ENCODE measurements at regions not wholly inside any gene's neighbourhood (a gene's known extent, or its start where the extent isn't known, plus 50 kb on each side); places are given as distances from the start of the nearest gene placed in this dataset.

DNA sequence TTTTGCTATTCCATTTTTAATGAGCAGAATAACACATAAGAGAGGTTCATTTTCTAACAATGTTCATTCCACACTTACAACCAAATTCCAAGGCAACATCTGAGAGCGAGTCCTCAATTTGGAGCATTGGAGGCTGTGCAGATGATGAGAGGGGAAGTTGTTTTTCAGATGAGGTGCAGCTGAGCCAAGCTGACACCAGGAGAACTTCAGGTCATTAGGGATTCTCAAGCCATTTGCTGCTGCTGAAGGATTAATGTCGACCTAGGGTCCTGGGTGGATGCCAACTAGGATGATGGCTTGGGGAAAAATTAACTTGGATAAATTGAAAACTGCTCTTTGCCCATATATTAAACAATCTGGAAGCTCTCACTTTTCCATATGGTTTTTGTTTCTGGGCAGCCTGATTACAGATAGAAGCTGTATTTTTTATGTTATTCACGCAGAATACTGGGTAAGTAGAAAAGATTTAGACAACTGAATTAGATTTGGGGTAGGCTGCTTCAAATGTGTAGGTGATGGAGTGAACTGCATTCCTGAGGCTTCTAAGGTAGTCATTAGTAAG is 206.4 kb upstream of the SLC39A10 start:
- no peak for DNase-seq (ENCODE audit: low spot score)
- Histone ChIP-seq H3K27me3 (replicated peaks; ENCODE audit: insufficient read depth) (no peaks in the 10 kb centered on the region), H3K36me3 (no peaks in the 10 kb centered on the region), H3K27ac (no peak overlapping the region), H3K9me3 (no peaks in the 10 kb centered on the region), H3K4me3 (no peak overlapping the region), H3K4me1 (ENCODE audit: control insufficient read depth in 1 of 2, low read depth in 2 of 2) (no peaks in the 10 kb centered on the region)
- no peak for ATAC-seq (ENCODE audit: insufficient number of reproducible peaks, low FRiP score, low read depth)
- TF ChIP-seq, protein P1, sequence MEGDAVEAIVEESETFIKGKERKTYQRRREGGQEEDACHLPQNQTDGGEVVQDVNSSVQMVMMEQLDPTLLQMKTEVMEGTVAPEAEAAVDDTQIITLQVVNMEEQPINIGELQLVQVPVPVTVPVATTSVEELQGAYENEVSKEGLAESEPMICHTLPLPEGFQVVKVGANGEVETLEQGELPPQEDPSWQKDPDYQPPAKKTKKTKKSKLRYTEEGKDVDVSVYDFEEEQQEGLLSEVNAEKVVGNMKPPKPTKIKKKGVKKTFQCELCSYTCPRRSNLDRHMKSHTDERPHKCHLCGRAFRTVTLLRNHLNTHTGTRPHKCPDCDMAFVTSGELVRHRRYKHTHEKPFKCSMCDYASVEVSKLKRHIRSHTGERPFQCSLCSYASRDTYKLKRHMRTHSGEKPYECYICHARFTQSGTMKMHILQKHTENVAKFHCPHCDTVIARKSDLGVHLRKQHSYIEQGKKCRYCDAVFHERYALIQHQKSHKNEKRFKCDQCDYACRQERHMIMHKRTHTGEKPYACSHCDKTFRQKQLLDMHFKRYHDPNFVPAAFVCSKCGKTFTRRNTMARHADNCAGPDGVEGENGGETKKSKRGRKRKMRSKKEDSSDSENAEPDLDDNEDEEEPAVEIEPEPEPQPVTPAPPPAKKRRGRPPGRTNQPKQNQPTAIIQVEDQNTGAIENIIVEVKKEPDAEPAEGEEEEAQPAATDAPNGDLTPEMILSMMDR (IDR thresholded peaks at IDR 0.05): no peak

DNA sequence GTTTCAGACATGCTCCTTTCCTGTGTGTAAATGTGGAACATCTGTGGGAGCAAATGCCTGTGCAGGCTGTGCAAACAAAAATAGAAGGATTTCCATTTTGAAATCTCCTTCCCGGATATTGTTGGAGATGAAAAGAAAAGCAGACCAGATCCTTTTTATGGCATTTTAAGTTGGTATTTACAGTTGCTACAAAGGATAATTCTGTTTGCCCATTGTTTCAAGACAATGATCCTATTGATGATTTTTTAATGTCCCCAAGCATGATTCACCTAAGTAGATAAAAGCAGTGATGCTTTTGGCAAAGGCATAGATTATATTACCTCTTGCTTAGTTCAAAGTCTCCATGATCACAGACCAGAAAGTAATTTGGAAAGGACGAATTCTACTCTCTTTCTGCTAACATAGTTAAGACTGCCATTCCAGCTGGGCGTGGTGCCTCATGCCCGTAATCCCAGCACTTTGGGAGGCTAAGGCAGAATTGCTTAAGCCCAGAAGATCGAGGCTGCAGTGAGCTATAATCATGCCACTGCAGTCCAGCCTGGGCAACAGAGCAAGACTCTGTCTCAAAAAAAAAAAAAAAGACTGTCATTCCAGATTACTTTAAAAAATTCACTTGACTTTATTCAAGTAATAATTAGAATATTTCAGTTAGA is 209.6 kb upstream of the SLC39A10 start:
- Histone ChIP-seq H3K27ac (no peak overlapping the region), H3K9me3 (peaks cover 4% of the 10 kb centered on the region), H3K4me1 (ENCODE audit: control insufficient read depth in 1 of 2, low read depth in 2 of 2) (no peaks in the 10 kb centered on the region), H3K4me3 (no peak overlapping the region), H3K27me3 (replicated peaks; ENCODE audit: insufficient read depth) (no peaks in the 10 kb centered on the region), H3K36me3 (no peaks in the 10 kb centered on the region)
- ATAC-seq (ENCODE audit: insufficient number of reproducible peaks, low FRiP score, low read depth) (no peak), DNase-seq (ENCODE audit: low spot score) (no peak)
- TF ChIP-seq, protein P1 (IDR thresholded peaks at IDR 0.05): no peak

DNA sequence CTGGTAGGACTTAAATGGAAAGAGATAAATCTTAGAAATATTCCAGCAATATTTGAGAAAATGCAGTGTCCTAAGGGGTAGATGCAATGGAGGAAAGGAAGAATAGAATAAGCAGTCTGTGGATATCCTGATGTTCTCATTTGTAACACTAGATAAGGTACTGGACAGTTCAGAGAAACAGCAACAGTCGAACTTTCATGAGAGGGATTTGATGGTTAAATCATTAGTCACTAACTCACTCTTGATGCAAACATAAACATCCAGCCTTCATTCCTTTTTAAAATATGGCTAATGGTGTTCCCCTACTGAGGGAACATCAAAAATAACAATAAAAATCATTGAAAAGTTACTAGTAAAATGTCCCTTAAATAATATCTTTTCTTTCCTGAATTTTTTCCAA is 211.4 kb upstream of the SLC39A10 start:
- TF ChIP-seq, protein P1 (IDR thresholded peaks at IDR 0.05): no peak
- H3K27ac ChIP-seq: no peak overlapping the region
- H3K36me3 ChIP-seq: no peaks in the 10 kb centered on the region
- no peak overlapping the region for H3K4me3 ChIP-seq
- DNase-seq (ENCODE audit: low spot score) (no peak), ATAC-seq (ENCODE audit: insufficient number of reproducible peaks, low FRiP score, low read depth) (no peak)
- no peaks in the 10 kb centered on the region for H3K27me3 ChIP-seq (replicated peaks; ENCODE audit: insufficient read depth)
- peaks cover 12% of the 10 kb centered on the region for H3K9me3 ChIP-seq
- no peaks in the 10 kb centered on the region for H3K4me1 ChIP-seq (ENCODE audit: control insufficient read depth in 1 of 2, low read depth in 2 of 2)

DNA sequence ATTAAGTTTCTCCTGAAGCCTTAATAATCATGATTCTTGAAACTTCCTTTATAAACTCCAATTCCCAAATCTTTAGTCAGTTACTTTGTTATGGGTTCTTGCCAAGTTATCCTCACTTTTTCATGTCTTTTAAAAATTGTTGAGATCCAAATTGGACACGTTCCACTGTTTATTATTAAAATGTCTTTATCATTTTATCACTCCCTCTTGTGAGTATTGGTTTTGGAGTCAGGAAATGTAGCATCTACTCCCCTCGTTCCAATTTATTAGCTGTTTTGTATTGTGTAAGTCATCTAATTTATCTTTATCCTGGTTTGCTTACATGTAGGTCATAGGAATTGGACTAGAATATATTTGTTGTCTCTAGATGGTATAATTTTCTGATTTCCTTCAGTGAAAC is 213.1 kb upstream of the SLC39A10 start:
- no peak overlapping the region for H3K27ac ChIP-seq
- no peak for ATAC-seq (ENCODE audit: insufficient number of reproducible peaks, low FRiP score, low read depth)
- peaks cover 12% of the 10 kb centered on the region for H3K9me3 ChIP-seq
- TF ChIP-seq, protein P1 (IDR thresholded peaks at IDR 0.05): no peak
- H3K27me3 ChIP-seq (replicated peaks; ENCODE audit: insufficient read depth): no peaks in the 10 kb centered on the region
- H3K4me1 ChIP-seq (ENCODE audit: control insufficient read depth in 1 of 2, low read depth in 2 of 2): no peaks in the 10 kb centered on the region
- H3K36me3 ChIP-seq: no peaks in the 10 kb centered on the region
- H3K4me3 ChIP-seq: no peak overlapping the region
- no peak for DNase-seq (ENCODE audit: low spot score)

DNA sequence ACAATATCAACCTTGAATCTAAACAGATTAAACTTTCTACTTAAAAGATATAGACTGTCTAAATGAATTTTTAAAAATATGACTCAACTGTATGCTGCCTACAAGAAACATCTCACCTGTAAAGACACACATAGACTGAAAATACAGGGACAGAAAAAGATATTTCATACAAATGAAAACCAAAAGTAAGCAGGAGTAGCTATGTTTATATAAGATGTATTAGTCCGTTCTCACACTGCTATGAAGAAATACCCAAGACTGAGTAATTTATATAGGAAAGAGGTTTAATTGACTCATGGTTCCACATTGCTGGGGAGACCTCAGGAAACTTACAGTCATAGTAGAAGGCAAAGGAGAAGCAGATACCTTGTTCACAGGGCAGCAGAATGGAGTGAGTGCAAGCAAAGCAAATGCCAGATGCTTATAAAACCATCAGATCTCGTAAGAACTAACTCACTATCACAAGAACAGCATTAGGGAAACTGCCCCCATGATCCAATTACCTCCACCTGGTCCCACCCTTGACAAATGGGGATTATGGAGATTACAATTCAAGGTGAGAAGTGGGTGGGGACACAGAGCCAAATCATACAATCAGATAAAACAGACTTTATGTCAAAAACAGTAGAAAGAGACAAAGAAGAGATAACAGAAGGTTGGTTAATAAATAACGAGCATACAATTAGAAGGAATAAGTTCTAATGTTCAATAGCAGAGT is 214.4 kb upstream of the SLC39A10 start:
- DNase-seq (ENCODE audit: low spot score): no peak
- Histone ChIP-seq H3K9me3 (peaks cover 12% of the 10 kb centered on the region), H3K4me3 (no peak overlapping the region), H3K4me1 (ENCODE audit: control insufficient read depth in 1 of 2, low read depth in 2 of 2) (no peaks in the 10 kb centered on the region), H3K36me3 (no peaks in the 10 kb centered on the region), H3K27me3 (replicated peaks; ENCODE audit: insufficient read depth) (no peaks in the 10 kb centered on the region), H3K27ac (no peak overlapping the region)
- no peak for ATAC-seq (ENCODE audit: insufficient number of reproducible peaks, low FRiP score, low read depth)
- TF ChIP-seq, protein P1 (IDR thresholded peaks at IDR 0.05): no peak

All from thoracic aorta (tissue), 2 donors.